GM12874 (cell line): ENCODE measurements at regions not wholly inside any gene's neighbourhood (a gene's known extent, or its start where the extent isn't known, plus 50 kb on each side); places are given as distances from the start of the nearest gene placed in this dataset.

ENCODE experiments used
- TF ChIP-seq, protein P1 (sequence below): IDR thresholded peaks from 2 replicates; pipeline ENCODE4 v1.5.1; 2011; ENCODE audit warnings: low read depth, mild to moderate bottlenecking, control low read depth, low read length, moderate library complexity; ENCODE audit not compliant: insufficient read depth

DNA sequence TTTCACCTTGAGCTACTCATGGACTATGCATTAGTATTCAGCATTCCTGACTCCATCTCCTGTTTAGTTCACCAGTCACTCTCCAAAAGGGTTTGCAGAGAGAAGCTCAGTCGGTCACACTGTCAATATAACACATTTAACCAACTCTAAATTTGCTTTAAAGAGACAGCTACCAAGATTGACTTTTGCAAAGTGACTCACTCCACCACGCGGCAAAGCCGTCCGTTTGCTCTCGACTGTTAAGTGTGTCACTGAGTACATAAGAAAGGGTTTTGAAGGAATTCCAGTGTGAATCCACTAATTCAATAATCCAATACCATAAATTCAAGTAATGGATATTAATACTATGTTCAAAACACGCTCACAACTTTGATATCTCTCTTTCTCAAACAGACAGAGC, 1006.7 kb upstream of the NR2F2 start:
- TF ChIP-seq, protein P1, sequence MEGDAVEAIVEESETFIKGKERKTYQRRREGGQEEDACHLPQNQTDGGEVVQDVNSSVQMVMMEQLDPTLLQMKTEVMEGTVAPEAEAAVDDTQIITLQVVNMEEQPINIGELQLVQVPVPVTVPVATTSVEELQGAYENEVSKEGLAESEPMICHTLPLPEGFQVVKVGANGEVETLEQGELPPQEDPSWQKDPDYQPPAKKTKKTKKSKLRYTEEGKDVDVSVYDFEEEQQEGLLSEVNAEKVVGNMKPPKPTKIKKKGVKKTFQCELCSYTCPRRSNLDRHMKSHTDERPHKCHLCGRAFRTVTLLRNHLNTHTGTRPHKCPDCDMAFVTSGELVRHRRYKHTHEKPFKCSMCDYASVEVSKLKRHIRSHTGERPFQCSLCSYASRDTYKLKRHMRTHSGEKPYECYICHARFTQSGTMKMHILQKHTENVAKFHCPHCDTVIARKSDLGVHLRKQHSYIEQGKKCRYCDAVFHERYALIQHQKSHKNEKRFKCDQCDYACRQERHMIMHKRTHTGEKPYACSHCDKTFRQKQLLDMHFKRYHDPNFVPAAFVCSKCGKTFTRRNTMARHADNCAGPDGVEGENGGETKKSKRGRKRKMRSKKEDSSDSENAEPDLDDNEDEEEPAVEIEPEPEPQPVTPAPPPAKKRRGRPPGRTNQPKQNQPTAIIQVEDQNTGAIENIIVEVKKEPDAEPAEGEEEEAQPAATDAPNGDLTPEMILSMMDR, result no peak

DNA sequence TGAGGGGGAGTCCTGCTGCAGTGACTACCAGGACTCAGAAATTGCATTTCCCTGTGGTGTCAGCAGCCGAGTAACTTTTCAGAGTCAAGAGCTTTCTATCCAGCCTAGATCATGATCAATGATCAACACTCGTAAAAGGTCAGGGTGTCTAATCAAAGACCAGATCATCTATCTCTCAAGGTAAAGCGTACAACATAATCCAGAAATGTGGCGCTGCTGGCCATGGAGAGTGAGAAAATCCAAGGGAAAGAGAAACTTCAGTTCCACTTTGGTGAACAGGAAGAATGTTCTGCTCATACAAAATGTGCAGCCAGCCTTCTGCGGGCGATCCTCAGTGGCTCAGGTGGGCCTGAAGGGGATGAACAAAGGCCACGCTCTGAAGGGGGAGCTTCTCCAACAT, 1005.8 kb upstream of the NR2F2 start:
- TF ChIP-seq, protein P1, result no peak

DNA sequence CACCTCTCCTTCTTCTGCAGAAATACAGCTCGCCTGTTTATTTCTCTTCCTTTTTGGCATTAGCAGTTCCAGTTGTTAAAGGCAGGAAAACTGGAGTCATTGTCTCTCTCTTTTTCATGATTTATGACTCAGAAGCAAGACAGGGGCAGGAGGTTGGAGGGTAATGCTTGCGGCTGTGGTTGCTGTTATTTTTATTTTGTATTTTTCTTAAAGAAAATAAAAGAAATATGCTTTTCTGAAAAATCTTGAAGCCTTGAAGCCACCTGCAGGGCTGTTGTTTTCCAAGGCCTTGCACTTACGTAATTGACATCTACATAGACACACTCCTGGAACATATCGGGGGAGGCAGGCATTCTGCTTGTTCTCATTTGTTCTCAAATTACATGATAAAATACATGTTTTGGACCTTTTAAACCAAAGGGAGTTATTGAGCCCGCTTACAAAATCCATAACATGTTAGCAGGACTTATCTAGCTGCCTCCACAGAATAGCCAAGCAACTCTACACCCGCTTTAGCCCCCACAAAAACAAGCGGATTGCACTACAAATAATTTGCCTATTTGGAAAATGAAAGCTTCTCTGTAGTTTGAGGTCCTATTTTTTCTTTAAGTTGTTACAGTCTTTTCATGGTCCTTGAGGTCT, 1004.6 kb upstream of the NR2F2 start:
- TF ChIP-seq, protein P1, result no peak

DNA sequence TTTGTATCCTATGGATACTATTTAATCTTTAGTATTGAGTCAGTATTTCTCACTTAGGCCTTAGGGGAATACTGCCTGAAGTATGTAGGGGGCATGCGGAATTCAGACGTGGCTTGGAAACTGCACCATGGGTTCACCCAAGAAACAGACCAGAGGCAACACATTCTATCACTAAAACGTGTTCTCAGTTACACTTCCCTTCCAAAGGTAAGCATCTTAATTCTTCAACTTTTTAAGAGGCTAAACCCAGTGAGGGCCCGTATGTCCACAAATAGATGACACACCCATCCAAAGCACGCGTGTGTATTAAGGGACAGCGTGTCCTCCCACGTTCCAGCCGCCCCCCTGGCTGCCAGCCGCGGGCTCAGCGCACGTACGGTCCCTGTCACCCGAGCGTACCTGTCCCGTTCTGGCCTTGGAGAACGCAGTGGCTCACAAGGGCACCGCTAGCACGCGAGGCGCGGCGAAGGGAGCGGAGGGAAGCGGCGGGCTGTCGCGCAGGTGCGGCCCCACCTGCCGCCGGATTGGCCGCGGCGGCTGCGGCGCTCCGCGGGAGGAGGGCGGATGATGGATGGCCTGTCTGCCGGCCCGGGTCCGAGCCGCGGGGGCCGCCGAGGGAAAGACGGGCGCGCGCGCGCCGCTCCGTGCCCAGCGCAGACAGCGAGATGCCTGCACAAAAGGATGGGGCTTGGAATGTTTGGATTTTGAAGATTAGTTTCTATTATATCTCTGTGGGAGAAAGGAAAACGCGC, 1003.9 kb upstream of the NR2F2 start:
- TF ChIP-seq, protein P1, result no peak

DNA sequence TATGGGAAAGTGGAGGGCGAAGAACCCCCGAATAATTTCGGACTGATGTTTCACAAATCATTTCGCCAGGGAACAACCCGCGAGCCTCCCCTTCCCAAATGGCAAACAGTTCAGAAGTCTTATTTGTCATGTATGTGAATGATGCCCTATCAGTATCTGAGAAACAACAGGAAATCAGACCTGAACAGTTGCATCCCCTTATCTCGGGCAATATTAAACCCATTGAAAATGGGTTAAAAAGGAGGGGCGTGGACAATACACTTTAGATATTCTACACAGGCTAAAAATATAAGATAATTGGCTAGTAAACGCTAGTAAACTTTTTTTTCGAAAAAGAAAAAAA, 1003.3 kb upstream of the NR2F2 start:
- TF ChIP-seq, protein P1, result no peak

DNA sequence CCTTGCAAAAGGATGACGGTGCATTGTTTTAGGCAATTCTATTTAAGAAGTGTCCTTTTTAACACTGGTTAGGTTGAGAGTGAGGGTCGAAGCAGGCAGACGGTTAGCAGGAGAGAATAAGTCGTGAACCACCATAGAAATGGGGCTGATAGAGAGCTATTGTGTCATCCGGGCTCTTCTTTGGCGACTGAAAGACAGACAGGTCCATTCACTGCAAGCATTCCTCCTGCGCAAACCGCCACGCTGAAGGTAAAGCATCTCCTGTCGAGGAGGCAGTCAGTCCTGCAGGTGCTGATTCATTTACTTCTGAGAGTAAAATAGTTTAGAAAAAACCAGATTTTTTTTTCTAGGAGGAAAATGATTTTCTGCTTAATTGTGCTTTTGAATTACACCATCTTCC, 1002.8 kb upstream of the NR2F2 start:
- TF ChIP-seq, protein P1, result no peak

DNA sequence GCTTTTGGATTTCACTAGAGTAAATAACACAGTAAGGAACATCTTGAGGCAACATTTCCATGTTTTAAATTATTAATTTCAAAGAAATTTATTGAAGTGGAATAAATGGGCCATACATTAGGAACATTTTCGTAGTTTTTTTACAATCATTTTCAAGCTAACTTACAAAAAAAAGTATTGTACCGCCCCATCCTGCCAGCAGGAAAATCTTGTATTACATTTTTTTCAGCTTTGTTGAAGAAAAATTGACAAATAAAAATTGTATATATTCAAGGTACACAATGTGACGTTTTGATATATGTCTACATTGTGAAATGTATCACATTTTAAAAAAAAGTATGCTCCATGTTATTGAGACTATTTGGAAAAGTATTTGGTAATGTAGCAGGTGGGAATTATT, 1001.9 kb upstream of the NR2F2 start:
- TF ChIP-seq, protein P1, result no peak
